Chondrocyte (in vitro differentiated cells): ENCODE measurements at regions not wholly inside any gene's neighbourhood (a gene's known extent, or its start where the extent isn't known, plus 50 kb on each side); places are given as distances from the start of the nearest gene placed in this dataset.

ENCODE experiments used
- DNase-seq: peaks from one replicate; pipeline ENCODE4 v3.0.0; 2021; ENCODE audit warnings: mixed read lengths, low spot score
- H3K27ac Mint-ChIP-seq: one replicate; pipeline ENCODE4 v1.8.0; 2021; ENCODE audit warnings: mild to moderate bottlenecking, moderate library complexity, mixed read lengths; ENCODE audit not compliant: unreplicated experiment
- H3K27me3 Mint-ChIP-seq: 2 replicates; pipeline ENCODE4 v1.8.0; 2021; ENCODE audit warnings: low read depth, mixed read lengths
- H3K36me3 Mint-ChIP-seq: 2 replicates; pipeline ENCODE4 v1.8.0; 2021; ENCODE audit warnings: low read depth, mixed read lengths
- H3K4me1 Mint-ChIP-seq: 2 replicates; pipeline ENCODE4 v1.8.0; 2021; ENCODE audit warnings: low read depth, mild to moderate bottlenecking, mixed read lengths
- H3K4me3 Mint-ChIP-seq: one replicate; pipeline ENCODE4 v1.8.0; 2021; ENCODE audit warnings: mild to moderate bottlenecking, moderate library complexity, mixed read lengths; ENCODE audit not compliant: unreplicated experiment
- H3K9me3 Mint-ChIP-seq: 2 replicates; pipeline ENCODE4 v1.8.0; 2021; ENCODE audit warnings: low read depth, mixed read lengths
- CTCF ChIP-seq: fragments of 200-600 bp; sonication (generic); IDR thresholded peaks from 2 replicates; pipeline ENCODE4 v1.5.0; 2021; ENCODE audit warnings: antibody characterized with exemption, mild to moderate bottlenecking, moderate library complexity

GRCh38 chr13:84931264-84931663, 868.0 kb downstream of the SLITRK6 start:
- TF ChIP-seq CTCF = no peak
- H3K36me3 Mint-ChIP-seq = no peaks in the 10 kb centered on the region
- DNase-seq = no peak
- H3K27me3 Mint-ChIP-seq = no peaks in the 10 kb centered on the region
- no peak overlapping the region for H3K4me3 Mint-ChIP-seq
- peaks cover 4% of the 10 kb centered on the region for H3K4me1 Mint-ChIP-seq
- H3K27ac Mint-ChIP-seq = no peak overlapping the region
- H3K9me3 Mint-ChIP-seq = peaks cover 6% of the 10 kb centered on the region

GRCh38 chr13:84927442-84928169, 871.6 kb downstream of the SLITRK6 start:
- H3K27me3 Mint-ChIP-seq = no peaks in the 10 kb centered on the region

GRCh38 chr13:84925443-84925842, 873.8 kb downstream of the SLITRK6 start:
- Mint-ChIP-seq H3K27ac (no peak overlapping the region), H3K27me3 (no peaks in the 10 kb centered on the region), H3K36me3 (no peaks in the 10 kb centered on the region), H3K4me1 (no peaks in the 10 kb centered on the region), H3K4me3 (no peak overlapping the region), H3K9me3 (peaks cover 6% of the 10 kb centered on the region)
- no peak for DNase-seq
- TF ChIP-seq CTCF = no peak

More at GRCh38 chr13:84927442-84928169, 871.6 kb downstream of the SLITRK6 start:
- Mint-ChIP-seq H3K27ac (no peak overlapping the region), H3K4me1 (no peaks in the 10 kb centered on the region), H3K4me3 (no peak overlapping the region), H3K36me3 (no peaks in the 10 kb centered on the region), H3K9me3 (peaks cover 6% of the 10 kb centered on the region)
- TF ChIP-seq CTCF = no peak
- DNase-seq = peak; percentile 67

GRCh38 chr13:84923831-84924230, 875.4 kb downstream of the SLITRK6 start:
- Mint-ChIP-seq H3K9me3 (no peaks in the 10 kb centered on the region), H3K27ac (no peak overlapping the region), H3K4me1 (peaks cover 3% of the 10 kb centered on the region), H3K4me3 (no peak overlapping the region), H3K27me3 (no peaks in the 10 kb centered on the region), H3K36me3 (no peaks in the 10 kb centered on the region)
- no peak for DNase-seq
- no peak for TF ChIP-seq CTCF

- Mint-ChIP-seq H3K4me3 (no peak overlapping the region), H3K4me1 (peaks cover 3% of the 10 kb centered on the region), H3K9me3 (no peaks in the 10 kb centered on the region), H3K36me3 (no peaks in the 10 kb centered on the region), H3K27me3 (no peaks in the 10 kb centered on the region), H3K27ac (no peak overlapping the region)
- peak; percentile 94 for TF ChIP-seq CTCF
- DNase-seq = no peak
These were observed 881.9 kb downstream of the SLITRK6 start for GRCh38 chr13:84917252-84917878.
